NCI-H510A treated with DMSO at 0.1 percent for 48 hours (cell line): ENCODE measurements at regions not wholly inside any gene's neighbourhood (a gene's known extent, or its start where the extent isn't known, plus 50 kb on each side); places are given as distances from the start of the nearest gene placed in this dataset.
A peak's percentile ranks its signal among the peaks of the same experiment; 100 is the strongest.
"Not testable (repeated sequence)": the region's sequence is repeated elsewhere in the genome, so short reads cannot be mapped to it uniquely, and the experiment has no call there.

Experiments
- DNase-seq: peaks from one replicate; lab custom pipeline; 2025; lab: John Stamatoyannopoulos, UW

DNA sequence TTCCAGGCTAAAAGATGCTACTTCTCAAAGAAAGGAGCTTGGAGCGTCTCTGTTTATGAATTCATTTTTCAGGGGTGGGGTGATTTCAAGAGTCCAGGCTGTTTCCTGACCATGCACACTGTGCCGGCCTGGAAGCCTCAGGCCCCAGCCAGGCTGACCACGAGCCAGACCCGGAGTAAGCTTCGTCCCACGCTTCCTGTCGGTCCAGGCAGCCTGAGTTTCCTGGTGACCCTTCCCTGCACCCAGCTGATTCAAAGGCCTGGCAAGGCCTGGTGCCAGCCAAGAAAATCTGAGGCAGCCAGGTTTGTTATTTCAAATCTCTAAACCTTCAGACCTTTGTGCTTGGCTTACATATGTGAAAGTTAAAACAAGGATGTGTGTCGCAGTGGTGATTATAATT, 62.1 kb upstream of the SMURF2 start:
- DNase-seq = not testable (repeated sequence)

DNA sequence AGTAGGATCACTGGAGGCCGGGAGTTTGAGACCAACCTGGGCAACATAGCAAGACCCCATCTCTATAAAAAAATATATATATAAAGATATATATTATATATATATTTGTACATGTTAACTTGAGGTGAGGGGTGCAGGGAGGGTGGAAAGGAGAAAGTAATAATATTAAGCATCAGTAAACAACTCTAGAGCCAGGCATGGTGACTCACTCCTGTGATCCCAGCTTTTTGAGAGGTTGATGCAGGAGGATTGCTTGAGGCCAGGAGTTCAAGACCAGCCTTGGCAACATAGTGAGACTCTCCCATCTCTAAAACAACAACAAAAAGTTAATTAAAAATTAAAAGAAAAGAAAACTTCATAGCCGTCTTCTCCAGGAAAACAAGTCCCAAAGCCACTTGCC, 61.7 kb upstream of the SMURF2 start:
- no peak for DNase-seq

DNA sequence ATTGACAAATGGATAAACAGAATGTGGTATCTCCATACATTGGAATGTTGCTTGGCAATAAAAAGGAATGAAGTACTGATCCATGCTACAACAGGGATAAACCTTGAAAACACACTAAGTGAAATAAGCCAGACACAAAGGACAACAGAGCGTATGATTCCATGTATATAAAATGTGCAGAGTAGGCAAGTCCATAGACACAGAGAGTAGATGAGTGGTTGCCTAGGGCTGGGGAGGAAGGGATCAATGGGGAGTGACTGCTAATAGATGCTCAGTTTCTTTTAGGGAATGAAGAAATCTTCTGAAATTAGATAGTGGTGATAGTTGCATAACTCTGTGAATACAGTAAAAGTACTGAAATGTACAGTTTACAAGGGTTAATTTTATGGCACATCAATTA, 59.4 kb upstream of the SMURF2 start:
- not testable (repeated sequence) for DNase-seq

DNA sequence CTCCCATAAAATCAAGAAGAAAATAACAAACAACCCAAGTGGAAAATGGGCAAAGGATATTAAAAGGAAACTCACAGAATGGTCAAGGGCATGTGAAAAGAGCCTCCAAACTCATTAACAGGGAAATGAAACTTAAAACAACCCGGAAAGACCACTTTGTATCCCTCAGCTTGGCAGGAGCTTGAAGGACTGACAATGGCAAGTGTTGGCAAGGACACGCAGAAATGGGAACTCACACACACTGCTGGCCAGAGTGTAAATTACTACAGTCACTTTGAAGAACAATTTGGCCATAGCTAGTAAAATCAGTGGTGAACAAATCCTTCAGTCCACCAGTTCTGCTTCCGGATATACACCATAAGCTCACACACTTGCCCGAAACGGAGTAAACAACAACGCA, 58.1 kb upstream of the SMURF2 start:
- DNase-seq = not testable (repeated sequence)

DNA sequence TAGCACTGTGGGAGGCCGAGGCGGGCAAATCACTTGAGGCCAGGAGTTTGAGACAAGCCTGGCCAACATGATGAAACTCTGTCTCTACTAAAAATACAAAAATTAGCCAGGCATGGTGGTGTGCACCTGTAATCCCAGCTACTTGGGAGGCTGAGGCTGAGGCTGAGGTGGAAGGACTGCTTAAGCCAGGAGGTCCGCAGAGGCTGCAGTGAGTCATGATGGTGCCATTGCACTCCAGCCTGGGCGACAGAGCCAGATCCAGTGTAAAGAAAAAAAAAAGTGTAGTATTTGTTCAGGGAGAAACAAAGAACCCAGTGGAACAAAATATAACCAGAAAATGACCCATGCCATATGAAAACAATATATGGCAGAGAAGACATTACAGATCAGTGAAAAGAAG, 57.4 kb upstream of the SMURF2 start:
- DNase-seq = not testable (repeated sequence)

DNA sequence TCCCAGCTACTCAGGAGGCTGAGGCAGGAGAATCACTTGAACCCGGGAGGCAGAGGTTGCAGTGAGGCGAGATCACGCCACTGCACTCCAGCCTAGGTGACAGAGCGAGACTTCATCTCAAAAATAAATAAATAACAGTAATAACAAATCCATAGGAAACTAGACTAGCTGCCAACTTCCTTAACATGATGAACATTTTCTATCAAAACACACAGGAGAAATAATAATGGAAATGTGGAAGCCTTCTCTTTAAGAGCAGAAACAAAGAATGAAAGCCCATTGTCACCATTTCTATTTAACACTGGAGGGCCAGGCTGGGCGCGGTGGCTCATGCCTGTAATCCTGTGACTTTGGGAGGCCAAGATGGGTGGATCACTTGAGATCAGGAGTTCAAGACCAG, 56.7 kb upstream of the SMURF2 start:
- not testable (repeated sequence) for DNase-seq

DNA sequence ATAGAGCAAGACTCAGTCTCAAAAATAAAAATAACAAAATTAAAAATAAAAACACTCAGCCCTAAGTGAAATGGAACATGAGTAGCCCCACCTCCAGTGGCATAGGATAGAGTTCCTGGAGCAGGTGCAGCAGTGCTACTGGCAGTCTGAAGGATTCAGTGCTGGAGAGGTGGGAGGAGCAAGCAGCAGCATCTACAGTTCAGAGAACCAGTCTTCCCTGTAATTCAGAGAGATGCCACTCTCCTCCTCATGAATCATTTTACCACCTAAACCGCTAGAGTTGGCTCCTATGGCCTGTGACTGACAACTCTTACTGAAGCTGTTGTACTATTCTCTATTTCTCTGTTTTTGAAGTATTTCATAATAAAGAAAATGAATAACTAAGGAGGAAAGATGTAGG, 56.0 kb upstream of the SMURF2 start:
- peak; percentile 88 for DNase-seq

DNA sequence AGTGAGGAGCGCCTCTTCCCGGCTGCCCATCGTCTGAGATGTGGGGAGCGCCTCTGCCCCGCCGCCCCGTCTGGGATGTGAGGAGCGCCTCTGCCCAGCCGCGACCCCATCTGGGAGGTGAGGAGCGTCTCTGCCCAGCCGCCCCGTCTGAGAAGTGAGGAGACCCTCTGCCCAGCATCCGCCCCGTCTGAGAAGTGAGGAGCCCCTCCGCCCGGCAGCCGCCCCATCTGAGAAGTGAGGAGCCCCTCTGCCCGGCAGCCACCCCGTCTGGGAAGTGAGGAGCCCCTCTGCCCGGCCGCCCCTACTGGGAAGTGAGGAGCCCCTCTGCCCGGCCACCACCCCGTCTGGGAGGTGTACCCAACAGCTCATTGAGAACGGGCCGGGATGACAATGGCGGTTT, 54.4 kb upstream of the SMURF2 start:
- DNase-seq = not testable (repeated sequence)

DNA sequence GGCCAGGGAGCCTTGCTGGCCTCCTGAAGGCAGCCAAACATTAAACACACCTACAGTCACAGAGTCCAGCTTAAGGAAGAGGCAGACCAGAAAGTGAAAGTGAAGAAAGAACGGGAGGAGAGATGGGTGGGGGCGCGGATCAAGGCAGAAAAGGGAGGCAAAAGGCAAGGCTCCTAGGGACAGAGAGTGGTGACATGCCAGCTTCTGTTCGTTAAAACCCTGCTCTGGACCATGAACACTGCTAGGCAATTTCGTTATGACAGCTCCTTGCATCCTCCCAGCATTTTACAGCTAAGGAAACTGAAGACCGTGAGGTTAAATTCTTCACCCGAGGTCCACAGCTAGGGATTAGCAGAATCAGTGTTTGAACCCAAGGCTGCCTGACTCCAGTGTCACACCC, 51.7 kb upstream of the SMURF2 start:
- DNase-seq = not testable (repeated sequence)

DNA sequence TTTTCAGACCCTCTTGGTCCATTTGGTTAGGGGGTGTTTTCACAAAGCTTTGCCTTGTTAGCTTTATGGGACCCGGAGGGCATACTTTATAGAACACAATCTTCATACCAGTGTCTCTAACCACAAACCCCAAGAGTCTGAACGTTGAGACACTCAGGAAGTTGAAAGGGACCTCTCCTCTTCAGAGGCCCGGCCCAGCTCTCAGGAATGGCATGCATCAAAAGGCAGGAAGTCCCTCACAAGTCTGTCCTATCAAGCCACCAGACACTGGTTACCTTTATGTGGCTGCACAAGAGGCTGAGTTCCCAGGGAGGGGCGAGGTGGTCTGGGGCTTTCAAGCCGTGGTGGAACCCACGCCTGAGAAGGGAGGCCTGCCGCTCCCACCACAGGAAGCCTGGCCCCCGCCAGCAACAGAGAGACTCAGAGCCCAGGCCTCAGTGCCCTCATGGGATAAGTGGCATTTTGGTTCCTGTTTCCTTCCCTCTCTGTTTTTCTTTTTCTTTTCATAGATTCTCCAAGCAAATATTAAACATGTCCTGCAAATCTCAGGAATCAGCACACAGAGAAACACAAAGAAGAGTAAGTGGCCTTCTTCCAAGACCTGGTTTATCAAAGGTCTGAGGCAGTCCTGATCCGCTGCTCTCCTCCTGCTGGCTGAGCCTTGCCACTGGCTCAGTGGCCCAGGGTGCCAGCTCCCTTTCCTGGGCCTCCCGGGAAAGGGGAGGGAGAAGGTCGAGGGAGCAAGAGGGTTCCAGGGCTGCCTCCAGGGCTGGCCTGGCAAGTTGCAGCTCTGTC, 50.6 kb upstream of the SMURF2 start:
- DNase-seq = not testable (repeated sequence)
